Neural crest cell (in vitro differentiated cells): ENCODE measurements at regions not wholly inside any gene's neighbourhood (a gene's known extent, or its start where the extent isn't known, plus 50 kb on each side); places are given as distances from the start of the nearest gene placed in this dataset.

ENCODE experiments used
- DNase-seq: peaks from one replicate; pipeline ENCODE4 v3.0.0; 2021; ENCODE audit warnings: low read depth, mixed read lengths, low spot score
- H3K27ac Mint-ChIP-seq: one replicate; pipeline ENCODE4 v1.8.0; 2021; ENCODE audit warnings: mild to moderate bottlenecking, mixed read lengths; ENCODE audit not compliant: unreplicated experiment
- H3K27me3 Mint-ChIP-seq: 2 replicates; pipeline ENCODE4 v1.8.0; 2021; ENCODE audit warnings: low read depth, mild to moderate bottlenecking, mixed read lengths
- H3K36me3 Mint-ChIP-seq: 2 replicates; pipeline ENCODE4 v1.8.0; 2021; ENCODE audit warnings: low read depth, mild to moderate bottlenecking, mixed read lengths
- H3K4me1 Mint-ChIP-seq: 2 replicates; pipeline ENCODE4 v1.8.0; 2021; ENCODE audit warnings: mixed read lengths
- H3K4me3 Mint-ChIP-seq: one replicate; pipeline ENCODE4 v1.8.0; 2021; ENCODE audit warnings: mild to moderate bottlenecking, mixed read lengths
- H3K9me3 Mint-ChIP-seq: 2 replicates; pipeline ENCODE4 v1.8.0; 2021; ENCODE audit warnings: mixed read lengths
- CTCF ChIP-seq: fragments of 200-600 bp; sonication (generic); conservative IDR thresholded peaks from 2 replicates; pipeline ENCODE4 v1.5.0; 2021; ENCODE audit warnings: antibody characterized with exemption, mild to moderate bottlenecking

- no peak for DNase-seq
- no peaks in the 10 kb centered on the region for H3K27me3 Mint-ChIP-seq
- H3K27ac Mint-ChIP-seq, result no peak overlapping the region
- no peak for TF ChIP-seq CTCF
- H3K9me3 Mint-ChIP-seq, result no peaks in the 10 kb centered on the region
- H3K36me3 Mint-ChIP-seq, result no peaks in the 10 kb centered on the region
- H3K4me3 Mint-ChIP-seq, result no peak overlapping the region
- H3K4me1 Mint-ChIP-seq, result peaks cover 27% of the 10 kb centered on the region
Measured at GRCh38 chr17:15081008-15081407, 184.1 kb downstream of the PMP22 start.

- H3K27me3 Mint-ChIP-seq, result no peaks in the 10 kb centered on the region
- DNase-seq, result no peak
- H3K27ac Mint-ChIP-seq, result no peak overlapping the region
- no peak overlapping the region for H3K4me3 Mint-ChIP-seq
- H3K36me3 Mint-ChIP-seq, result no peaks in the 10 kb centered on the region
- H3K9me3 Mint-ChIP-seq, result no peaks in the 10 kb centered on the region
- TF ChIP-seq CTCF, result no peak
- peaks cover 19% of the 10 kb centered on the region for H3K4me1 Mint-ChIP-seq
Measured at GRCh38 chr17:15078570-15078969, 186.6 kb downstream of the PMP22 start.

GRCh38 chr17:15076991-15077663 is 188.0 kb downstream of the PMP22 start:
- H3K36me3 Mint-ChIP-seq, result no peaks in the 10 kb centered on the region
- H3K27me3 Mint-ChIP-seq, result no peaks in the 10 kb centered on the region
- H3K27ac Mint-ChIP-seq, result no peak overlapping the region
- H3K4me1 Mint-ChIP-seq, result peaks cover 7% of the 10 kb centered on the region
- no peaks in the 10 kb centered on the region for H3K9me3 Mint-ChIP-seq
- no peak for TF ChIP-seq CTCF
- no peak overlapping the region for H3K4me3 Mint-ChIP-seq
- DNase-seq, result no peak

- peaks cover 4% of the 10 kb centered on the region for H3K36me3 Mint-ChIP-seq
- TF ChIP-seq CTCF, result no peak
- peaks cover 15% of the 10 kb centered on the region for H3K9me3 Mint-ChIP-seq
- no peak for DNase-seq
- H3K27me3 Mint-ChIP-seq, result no peaks in the 10 kb centered on the region
- H3K27ac Mint-ChIP-seq, result peak overlapping the region; percentile 57
- H3K4me3 Mint-ChIP-seq, result no peak overlapping the region
- H3K4me1 Mint-ChIP-seq, result peaks cover 24% of the 10 kb centered on the region
Measured at GRCh38 chr17:15051933-15052332, 213.2 kb downstream of the PMP22 start.

GRCh38 chr17:15049795-15050160 is 215.3 kb downstream of the PMP22 start:
- H3K4me1 Mint-ChIP-seq, result peaks cover 24% of the 10 kb centered on the region
- no peak overlapping the region for H3K27ac Mint-ChIP-seq
- TF ChIP-seq CTCF, result no peak
- no peak for DNase-seq
- H3K9me3 Mint-ChIP-seq, result peaks cover 3% of the 10 kb centered on the region
- H3K27me3 Mint-ChIP-seq, result no peaks in the 10 kb centered on the region
- peaks cover under 1% of the 10 kb centered on the region for H3K36me3 Mint-ChIP-seq
- no peak overlapping the region for H3K4me3 Mint-ChIP-seq
